Calu3 (cell line): ENCODE measurements at regions not wholly inside any gene's neighbourhood (a gene's known extent, or its start where the extent isn't known, plus 50 kb on each side); places are given as distances from the start of the nearest gene placed in this dataset.

ENCODE experiments used
- BruUV-seq: library from RNA; stranded (reverse); fragments of 400-500 nt; replicated peaks from 2 replicates; lab custom pipeline; 2021; lab: Mats Ljungman, UMichigan
- CTCF ChIA-PET: fragments of 300-600 bp; sonication (Branson Sonifier 250); formaldehyde crosslinking; loops from one replicate; lab custom pipeline; 2022; ENCODE audit warnings: antibody characterized with exemption; lab: Charles Lee
- DNase-seq: peaks from one replicate; pipeline ENCODE4 v3.0.0; 2022
- H3K27ac Mint-ChIP-seq: one replicate; pipeline ENCODE4 v1.8.0; 2022; ENCODE audit warnings: mixed read lengths; ENCODE audit not compliant: unreplicated experiment
- H3K27me3 Mint-ChIP-seq: one replicate; pipeline ENCODE4 v1.8.0; 2022; ENCODE audit warnings: mixed read lengths; ENCODE audit not compliant: unreplicated experiment
- H3K36me3 Mint-ChIP-seq: one replicate; pipeline ENCODE4 v1.8.0; 2022; ENCODE audit warnings: mild to moderate bottlenecking, moderate library complexity, mixed read lengths; ENCODE audit not compliant: insufficient read depth, unreplicated experiment
- H3K4me1 Mint-ChIP-seq: one replicate; pipeline ENCODE4 v1.8.0; 2022; ENCODE audit warnings: mild to moderate bottlenecking, low read depth, mixed read lengths; ENCODE audit not compliant: unreplicated experiment
- H3K4me3 Mint-ChIP-seq: one replicate; pipeline ENCODE4 v1.8.0; 2022; ENCODE audit warnings: mild to moderate bottlenecking, low read depth, moderate library complexity, mixed read lengths; ENCODE audit not compliant: unreplicated experiment
- H3K9me3 Mint-ChIP-seq: one replicate; pipeline ENCODE4 v1.8.0; 2022; ENCODE audit warnings: low read depth, mixed read lengths; ENCODE audit not compliant: unreplicated experiment
- CTCF ChIP-seq: fragments of 200-600 bp; IDR thresholded peaks from one replicate; pipeline ENCODE4 v1.8.0; 2022; ENCODE audit warnings: antibody characterized with exemption; ENCODE audit not compliant: unreplicated experiment
- intact Hi-C: fragments of 100-400 bp; cut with micrococcal nuclease; formaldehyde crosslinking; loops from one replicate; pipeline ENCODE4 v1.10.0; 2022; ENCODE audit not compliant: unreplicated experiment

GRCh38 chr4:124390861-124391260 is 321.7 kb downstream of the ANKRD50 start:
- H3K27ac Mint-ChIP-seq = no peak overlapping the region
- TF ChIP-seq CTCF = no peak
- DNase-seq = no peak
- no peak overlapping the region for H3K4me3 Mint-ChIP-seq
- no peaks in the 10 kb centered on the region for H3K36me3 Mint-ChIP-seq
- no peaks in the 10 kb centered on the region for H3K4me1 Mint-ChIP-seq
- CTCF ChIA-PET = no interaction called here
- no TSS peak for BruUV-seq
- intact Hi-C loops = no loop called here
- no peaks in the 10 kb centered on the region for H3K27me3 Mint-ChIP-seq
- peaks cover 3% of the 10 kb centered on the region for H3K9me3 Mint-ChIP-seq

- no peak overlapping the region for H3K27ac Mint-ChIP-seq
- CTCF ChIA-PET = interaction anchor here (0.8 kb wide), 1 partner anchor 1673 kb away, joined by 3 read pairs; no protein-coding TSS in a partner anchor
- H3K4me1 Mint-ChIP-seq = no peaks in the 10 kb centered on the region
- H3K9me3 Mint-ChIP-seq = peaks cover 3% of the 10 kb centered on the region
- H3K27me3 Mint-ChIP-seq = no peaks in the 10 kb centered on the region
- H3K36me3 Mint-ChIP-seq = no peaks in the 10 kb centered on the region
- DNase-seq = no peak
- BruUV-seq = no TSS peak
- no peak for TF ChIP-seq CTCF
- no peak overlapping the region for H3K4me3 Mint-ChIP-seq
- intact Hi-C loops = no loop called here
Observed at GRCh38 chr4:124396333-124396732, 316.2 kb downstream of the ANKRD50 start.

GRCh38 chr4:124401606-124402005 is 310.9 kb downstream of the ANKRD50 start:
- Mint-ChIP-seq H3K4me3 (no peak overlapping the region), H3K36me3 (no peaks in the 10 kb centered on the region), H3K27ac (no peak overlapping the region), H3K9me3 (no peaks in the 10 kb centered on the region), H3K4me1 (no peaks in the 10 kb centered on the region), H3K27me3 (no peaks in the 10 kb centered on the region)
- CTCF ChIA-PET = interaction anchor here (0.6 kb wide), 1 partner anchor 183 kb away, joined by 3 read pairs; no protein-coding TSS in a partner anchor
- no peak for DNase-seq
- no peak for TF ChIP-seq CTCF
- BruUV-seq = no TSS peak
- intact Hi-C loops = no loop called here

- no TSS peak for BruUV-seq
- no peaks in the 10 kb centered on the region for H3K27me3 Mint-ChIP-seq
- DNase-seq = no peak
Observed at GRCh38 chr4:124409044-124409443, 303.5 kb downstream of the ANKRD50 start.

More at GRCh38 chr4:124409044-124409443, 303.5 kb downstream of the ANKRD50 start:
- intact Hi-C loops = no loop called here
- no peaks in the 10 kb centered on the region for H3K9me3 Mint-ChIP-seq
- CTCF ChIA-PET = no interaction called here
- no peaks in the 10 kb centered on the region for H3K4me1 Mint-ChIP-seq
- H3K27ac Mint-ChIP-seq = no peak overlapping the region
- no peaks in the 10 kb centered on the region for H3K36me3 Mint-ChIP-seq
- no peak overlapping the region for H3K4me3 Mint-ChIP-seq
- TF ChIP-seq CTCF = no peak
